GM23338 (cell line): ENCODE measurements at regions not wholly inside any gene's neighbourhood (a gene's known extent, or its start where the extent isn't known, plus 50 kb on each side); places are given as distances from the start of the nearest gene placed in this dataset.

Experiments used
- ATAC-seq: fragments of 200-7000 bp; cut with Tn5 transposase; 3 replicates; pipeline ENCODE4 v1.9.1; 2020
- DNase-seq: peaks from one replicate; pipeline ENCODE4 v3.0.0-alpha.2; 2015; ENCODE audit warnings: low spot score
- H2AFZ ChIP-seq: fragments of 200-600 bp; sonication (generic); 2 replicates; pipeline ENCODE4 v1.8.0; 2016; ENCODE audit warnings: antibody characterized with exemption, mild to moderate bottlenecking, moderate library complexity
- H3F3A ChIP-seq: fragments of 200-600 bp; sonication (generic); replicated peaks from 2 replicates; pipeline ENCODE4 v1.8.0; 2017; ENCODE audit warnings: antibody characterized with exemption, mixed run types, low read depth
- H3K27ac ChIP-seq: fragments of 200-600 bp; sonication (generic); 2 replicates; pipeline ENCODE4 v1.6.1; 2016; ENCODE audit warnings: low read depth
- H3K27me3 ChIP-seq: fragments of 200-600 bp; sonication (generic); 2 replicates; pipeline ENCODE4 v1.8.0; 2016; ENCODE audit warnings: mild to moderate bottlenecking, mixed run types, moderate library complexity; ENCODE audit not compliant: insufficient read depth
- H3K36me3 ChIP-seq: fragments of 200-600 bp; sonication (generic); 2 replicates; pipeline ENCODE4 v1.8.0; 2016; ENCODE audit warnings: mild to moderate bottlenecking; ENCODE audit not compliant: insufficient read depth
- H3K4me1 ChIP-seq: fragments of 200-600 bp; sonication (generic); 2 replicates; pipeline ENCODE4 v1.8.0; 2016; ENCODE audit warnings: mild to moderate bottlenecking, moderate library complexity; ENCODE audit not compliant: insufficient read depth
- H3K4me2 ChIP-seq: fragments of 200-600 bp; sonication (generic); 2 replicates; pipeline ENCODE4 v1.7.1; 2017; ENCODE audit warnings: mixed run types
- H3K4me3 ChIP-seq: fragments of 200-600 bp; sonication (generic); 2 replicates; pipeline ENCODE4 v1.6.1; 2016; ENCODE audit warnings: mixed run types
- H3K79me2 ChIP-seq: fragments of 200-600 bp; sonication (generic); replicated peaks from 2 replicates; pipeline ENCODE4 v1.8.0; 2017; ENCODE audit warnings: mild to moderate bottlenecking; ENCODE audit not compliant: insufficient read depth
- H3K9me2 ChIP-seq: fragments of 200-600 bp; sonication (generic); 2 replicates; pipeline ENCODE4 v1.8.0; 2017; ENCODE audit not compliant: insufficient read depth
- H4K20me1 ChIP-seq: fragments of 200-600 bp; sonication (generic); replicated peaks from 2 replicates; pipeline ENCODE4 v1.8.0; 2017; ENCODE audit warnings: mild to moderate bottlenecking; ENCODE audit not compliant: insufficient read depth
- H3K27ac Mint-ChIP-seq: 2 replicates; pipeline ENCODE4 v1.8.0; 2020; ENCODE audit warnings: inconsistent platforms, mild to moderate bottlenecking, moderate library complexity, mixed read lengths
- H3K27me3 Mint-ChIP-seq: 3 replicates; pipeline ENCODE4 v1.8.0; 2022; ENCODE audit warnings: low read depth, mild to moderate bottlenecking, moderate library complexity, mixed read lengths, inconsistent platforms; ENCODE audit not compliant: insufficient read depth, poor library complexity
- H3K36me3 Mint-ChIP-seq: 3 replicates; pipeline ENCODE4 v1.8.0; 2021; ENCODE audit warnings: low read depth, mild to moderate bottlenecking, inconsistent platforms, moderate library complexity, mixed read lengths
- H3K4me1 Mint-ChIP-seq: 3 replicates; pipeline ENCODE4 v1.8.0; 2020; ENCODE audit warnings: mild to moderate bottlenecking, inconsistent platforms, mixed read lengths
- H3K4me3 Mint-ChIP-seq: 3 replicates; pipeline ENCODE4 v1.8.0; 2021; ENCODE audit warnings: moderate library complexity, mild to moderate bottlenecking, inconsistent platforms, mixed read lengths
- H3K9me3 Mint-ChIP-seq: 3 replicates; pipeline ENCODE4 v1.8.0; 2020; ENCODE audit warnings: moderate library complexity, mild to moderate bottlenecking, inconsistent platforms, mixed read lengths
- CREB1 ChIP-seq: fragments of 250-450 bp; sonication (Bioruptor Pico); IDR thresholded peaks from 2 replicates; pipeline ENCODE4 v1.5.0; 2020; ENCODE audit warnings: low read depth, mild to moderate bottlenecking, moderate library complexity
- CTCF ChIP-seq, 2 experiments: fragments of 200-600 bp in 1 of 2; sonication (generic) in 1 of 2; conservative IDR thresholded peaks; 2 replicates each; pipeline versions ENCODE4 v1.5.1 to v1.6.1; 2016 to 2017; ENCODE audit warnings: antibody characterized with exemption in 2 of 2, low read depth in 2 of 2, mild to moderate bottlenecking in 2 of 2, moderate library complexity in 1 of 2
- EZH2 ChIP-seq: fragments of 200-600 bp; sonication (generic); IDR thresholded peaks from one replicate; pipeline ENCODE4 v1.8.0; 2017; ENCODE audit warnings: antibody characterized with exemption, mild to moderate bottlenecking, low read depth; ENCODE audit not compliant: unreplicated experiment
- EZH2phosphoT487 ChIP-seq: fragments of 200-600 bp; sonication (generic); IDR thresholded peaks from one replicate; pipeline ENCODE4 v1.8.1; 2018; ENCODE audit warnings: antibody characterized with exemption; ENCODE audit not compliant: unreplicated experiment
- JUNB ChIP-seq: IDR thresholded peaks from one replicate; pipeline ENCODE4 v1.6.1; 2016; ENCODE audit warnings: antibody characterized with exemption; ENCODE audit not compliant: unreplicated experiment
- NANOG ChIP-seq: IDR thresholded peaks from 2 replicates; pipeline ENCODE4 v1.6.1; 2016; ENCODE audit warnings: antibody characterized with exemption, borderline replicate concordance
- POLR2AphosphoS5 ChIP-seq: IDR thresholded peaks from 2 replicates; pipeline ENCODE4 v1.6.1; 2016; ENCODE audit warnings: antibody characterized with exemption, low read depth
- STAT1 ChIP-seq: IDR thresholded peaks from one replicate; pipeline ENCODE4 v1.6.1; 2016; ENCODE audit warnings: antibody characterized with exemption; ENCODE audit not compliant: unreplicated experiment
- ZNF114 ChIP-seq: fragments of 250-450 bp; sonication (Bioruptor Pico); IDR thresholded peaks from 2 replicates; pipeline ENCODE4 v1.5.0; 2020; ENCODE audit warnings: mild to moderate bottlenecking, moderate library complexity
- ZNF331 ChIP-seq: fragments of 250-450 bp; sonication (Bioruptor Pico); IDR thresholded peaks from 2 replicates; pipeline ENCODE4 v1.5.0; 2020; ENCODE audit warnings: low read depth, mild to moderate bottlenecking, moderate library complexity
- ZNF462 ChIP-seq: fragments of 250-450 bp; sonication (Bioruptor Pico); IDR thresholded peaks from 2 replicates; pipeline ENCODE4 v1.5.0; 2020; ENCODE audit warnings: mild to moderate bottlenecking, moderate library complexity
- TF ChIP-seq, protein P1 (sequence below): IDR thresholded peaks from 2 replicates; pipeline ENCODE4 v1.6.1; 2016; ENCODE audit warnings: antibody characterized with exemption
- TF ChIP-seq, protein P2 (sequence below): IDR thresholded peaks from one replicate; pipeline ENCODE4 v1.6.1; 2018; ENCODE audit warnings: antibody characterized with exemption; ENCODE audit not compliant: unreplicated experiment

DNA sequence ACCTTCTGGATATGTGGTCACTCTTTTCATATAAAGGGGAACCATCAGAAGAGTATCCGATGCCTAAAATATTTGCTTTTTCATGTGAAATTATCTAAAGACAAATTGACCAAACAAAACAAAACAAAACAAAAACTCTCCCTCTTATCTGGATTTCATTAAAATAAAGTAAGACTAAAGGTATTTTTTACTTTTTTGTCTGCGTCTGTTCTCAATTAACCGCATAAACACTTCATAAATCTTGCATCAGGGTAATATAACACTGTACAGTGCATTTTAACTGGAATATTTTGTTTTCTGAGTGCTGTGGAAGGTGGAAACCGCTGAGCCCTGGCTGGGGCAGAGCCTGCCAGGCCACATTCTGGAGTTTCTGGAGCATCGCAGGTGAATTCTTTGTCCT is 234.1 kb upstream of the ZFP64 start:
- no peak overlapping the region for H3K27ac Mint-ChIP-seq
- ATAC-seq (no peak), DNase-seq (no peak)
- peaks cover 6% of the 10 kb centered on the region; the same call in 1 of the 3 replicates for H3K4me1 Mint-ChIP-seq
- Histone ChIP-seq H2AFZ (peak overlapping the region; percentile 49; the same call in 1 of the 2 replicates), H3K27ac (no peak overlapping the region), H3F3A (no peaks in the 10 kb centered on the region), H3K79me2 (no peaks in the 10 kb centered on the region), H3K4me3 (no peak overlapping the region), H4K20me1 (no peaks in the 10 kb centered on the region), H3K4me2 (no peak overlapping the region), H3K36me3 (no peaks in the 10 kb centered on the region), H3K27me3 (no peaks in the 10 kb centered on the region), H3K9me2 (0 out of 2 replicates have a peak, but pooled peaks cover 9% of the 10 kb centered on the region), H3K4me1 (no peaks in the 10 kb centered on the region)
- H3K9me3 Mint-ChIP-seq = peaks cover 9% of the 10 kb centered on the region; the same call in 2 of the 3 replicates
- peaks cover under 1% of the 10 kb centered on the region for H3K27me3 Mint-ChIP-seq
- TF ChIP-seq POLR2AphosphoS5 (no peak), ZNF462 (CRISPR knock-in tag) (no peak), JUNB (no peak), EZH2 (no peak), CTCF (conservative IDR thresholded peaks at IDR 0.05; ENCODE audit: low read depth in 2 of 2) (no peak), NANOG (no peak), ZNF114 (CRISPR knock-in tag) (no peak), STAT1 (no peak), EZH2phosphoT487 (no peak), CREB1 (CRISPR knock-in tag) (no peak), ZNF331 (no peak)
- TF ChIP-seq, protein P1, sequence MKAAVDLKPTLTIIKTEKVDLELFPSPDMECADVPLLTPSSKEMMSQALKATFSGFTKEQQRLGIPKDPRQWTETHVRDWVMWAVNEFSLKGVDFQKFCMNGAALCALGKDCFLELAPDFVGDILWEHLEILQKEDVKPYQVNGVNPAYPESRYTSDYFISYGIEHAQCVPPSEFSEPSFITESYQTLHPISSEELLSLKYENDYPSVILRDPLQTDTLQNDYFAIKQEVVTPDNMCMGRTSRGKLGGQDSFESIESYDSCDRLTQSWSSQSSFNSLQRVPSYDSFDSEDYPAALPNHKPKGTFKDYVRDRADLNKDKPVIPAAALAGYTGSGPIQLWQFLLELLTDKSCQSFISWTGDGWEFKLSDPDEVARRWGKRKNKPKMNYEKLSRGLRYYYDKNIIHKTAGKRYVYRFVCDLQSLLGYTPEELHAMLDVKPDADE = no peak
- TF ChIP-seq, protein P2, sequence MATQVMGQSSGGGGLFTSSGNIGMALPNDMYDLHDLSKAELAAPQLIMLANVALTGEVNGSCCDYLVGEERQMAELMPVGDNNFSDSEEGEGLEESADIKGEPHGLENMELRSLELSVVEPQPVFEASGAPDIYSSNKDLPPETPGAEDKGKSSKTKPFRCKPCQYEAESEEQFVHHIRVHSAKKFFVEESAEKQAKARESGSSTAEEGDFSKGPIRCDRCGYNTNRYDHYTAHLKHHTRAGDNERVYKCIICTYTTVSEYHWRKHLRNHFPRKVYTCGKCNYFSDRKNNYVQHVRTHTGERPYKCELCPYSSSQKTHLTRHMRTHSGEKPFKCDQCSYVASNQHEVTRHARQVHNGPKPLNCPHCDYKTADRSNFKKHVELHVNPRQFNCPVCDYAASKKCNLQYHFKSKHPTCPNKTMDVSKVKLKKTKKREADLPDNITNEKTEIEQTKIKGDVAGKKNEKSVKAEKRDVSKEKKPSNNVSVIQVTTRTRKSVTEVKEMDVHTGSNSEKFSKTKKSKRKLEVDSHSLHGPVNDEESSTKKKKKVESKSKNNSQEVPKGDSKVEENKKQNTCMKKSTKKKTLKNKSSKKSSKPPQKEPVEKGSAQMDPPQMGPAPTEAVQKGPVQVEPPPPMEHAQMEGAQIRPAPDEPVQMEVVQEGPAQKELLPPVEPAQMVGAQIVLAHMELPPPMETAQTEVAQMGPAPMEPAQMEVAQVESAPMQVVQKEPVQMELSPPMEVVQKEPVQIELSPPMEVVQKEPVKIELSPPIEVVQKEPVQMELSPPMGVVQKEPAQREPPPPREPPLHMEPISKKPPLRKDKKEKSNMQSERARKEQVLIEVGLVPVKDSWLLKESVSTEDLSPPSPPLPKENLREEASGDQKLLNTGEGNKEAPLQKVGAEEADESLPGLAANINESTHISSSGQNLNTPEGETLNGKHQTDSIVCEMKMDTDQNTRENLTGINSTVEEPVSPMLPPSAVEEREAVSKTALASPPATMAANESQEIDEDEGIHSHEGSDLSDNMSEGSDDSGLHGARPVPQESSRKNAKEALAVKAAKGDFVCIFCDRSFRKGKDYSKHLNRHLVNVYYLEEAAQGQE = no peak
- no peaks in the 10 kb centered on the region; the same call in 2 of the 3 replicates for H3K36me3 Mint-ChIP-seq
- no peak overlapping the region for H3K4me3 Mint-ChIP-seq
